GM21390 (cell line): ENCODE measurements at regions not wholly inside any gene's neighbourhood (a gene's known extent, or its start where the extent isn't known, plus 50 kb on each side); places are given as distances from the start of the nearest gene placed in this dataset.
"Not testable (repeated sequence)": the region's sequence is repeated elsewhere in the genome, so short reads cannot be mapped to it uniquely, and the experiment has no call there.

Source experiments
- ATAC-seq: cut with Tn5 transposase; IDR thresholded peaks from one replicate; pipeline ENCODE4 v1.9.1; 2021; ENCODE audit not compliant: unreplicated experiment

DNA sequence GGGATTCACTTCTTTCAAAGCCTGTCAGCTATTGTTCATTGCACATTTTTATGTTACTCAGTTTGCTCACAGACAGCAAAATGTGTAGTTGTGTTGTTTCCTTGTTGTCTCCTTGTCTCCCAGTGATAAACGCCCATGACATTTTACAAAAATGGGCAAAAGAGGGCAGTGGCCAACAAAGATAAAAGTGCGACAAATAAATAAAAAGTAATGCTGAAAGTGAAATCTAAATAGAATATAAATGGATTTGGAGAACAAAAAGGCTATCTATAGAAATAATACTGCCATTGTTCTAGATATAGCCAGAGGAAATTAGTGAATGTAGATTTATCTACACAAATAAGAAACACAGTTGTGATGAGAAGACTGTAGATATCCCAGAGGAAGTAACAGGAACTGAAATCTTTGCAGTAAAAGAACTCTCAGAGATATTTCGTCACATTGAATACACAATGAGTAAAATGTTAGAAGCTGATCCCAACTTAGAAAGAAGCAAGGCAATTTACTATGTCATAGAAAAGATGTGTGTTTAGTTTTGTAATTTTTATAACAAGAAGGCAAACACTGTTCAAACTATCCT lies 1186.2 kb upstream of the FAM98A start:
- no peak for ATAC-seq

- ATAC-seq, result no peak
Observed at GRCh38 chr2:34784701-34785100, 1185.6 kb upstream of the FAM98A start.

DNA sequence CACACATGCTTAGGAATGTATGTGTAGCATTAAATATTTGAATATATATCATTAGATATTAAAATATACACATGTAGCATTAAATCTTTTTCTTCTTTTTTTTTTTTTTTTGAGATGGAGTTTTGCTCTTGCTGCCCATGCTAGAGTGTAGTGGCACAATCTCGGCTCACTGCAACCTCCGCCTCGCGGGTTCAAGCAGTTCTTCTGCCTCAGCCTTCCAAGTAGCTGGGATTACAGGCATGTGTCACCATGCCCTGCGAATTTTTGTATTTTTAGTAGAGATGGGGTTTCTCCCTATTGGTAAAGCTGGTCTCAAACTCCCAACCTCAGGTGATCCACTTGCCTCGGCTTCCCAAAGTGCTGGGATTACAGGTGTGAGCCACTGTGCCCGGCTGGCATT lies 1151.6 kb upstream of the FAM98A start:
- ATAC-seq, result not testable (repeated sequence)

GRCh38 chr2:34747643-34748042 lies 1148.5 kb upstream of the FAM98A start:
- no peak for ATAC-seq

DNA sequence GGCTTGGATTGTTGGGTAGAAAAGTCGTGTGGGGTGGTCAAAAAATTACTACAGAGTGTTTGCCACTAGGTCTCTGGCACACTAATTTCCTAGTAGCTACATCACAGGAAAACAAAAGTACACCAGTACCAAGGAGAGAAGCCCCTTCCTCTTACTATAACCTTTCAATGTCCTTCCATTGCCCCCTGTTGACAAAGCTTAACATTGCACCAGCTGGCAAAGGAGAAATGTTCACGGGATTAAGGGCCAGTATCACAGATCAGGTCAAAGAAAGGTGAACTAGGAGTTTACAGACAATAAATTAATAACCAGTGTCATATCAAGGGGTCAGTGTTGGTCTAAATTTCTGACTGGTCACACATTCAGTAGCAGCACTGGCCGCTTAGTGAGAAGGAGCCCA lies 1139.6 kb upstream of the FAM98A start:
- no peak for ATAC-seq

DNA sequence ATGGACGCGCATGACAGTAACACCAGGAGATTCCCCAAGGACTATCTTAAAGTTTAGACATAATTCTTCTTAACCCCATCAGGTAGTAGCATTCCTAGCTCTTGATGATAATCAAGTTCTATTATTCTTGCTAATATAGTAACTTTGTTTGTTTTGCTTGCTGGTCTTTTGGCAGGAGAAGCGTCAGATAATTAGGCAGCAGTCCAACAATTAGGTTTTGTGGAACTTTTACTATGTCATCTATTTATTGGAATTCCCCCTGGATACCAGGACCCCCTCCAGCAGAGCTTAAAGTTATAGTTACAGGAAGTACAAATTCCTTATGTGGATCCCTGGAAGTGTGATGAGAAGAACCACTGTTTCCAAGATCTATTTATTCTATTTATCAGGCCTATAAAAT lies 1138.0 kb upstream of the FAM98A start:
- no peak for ATAC-seq

DNA sequence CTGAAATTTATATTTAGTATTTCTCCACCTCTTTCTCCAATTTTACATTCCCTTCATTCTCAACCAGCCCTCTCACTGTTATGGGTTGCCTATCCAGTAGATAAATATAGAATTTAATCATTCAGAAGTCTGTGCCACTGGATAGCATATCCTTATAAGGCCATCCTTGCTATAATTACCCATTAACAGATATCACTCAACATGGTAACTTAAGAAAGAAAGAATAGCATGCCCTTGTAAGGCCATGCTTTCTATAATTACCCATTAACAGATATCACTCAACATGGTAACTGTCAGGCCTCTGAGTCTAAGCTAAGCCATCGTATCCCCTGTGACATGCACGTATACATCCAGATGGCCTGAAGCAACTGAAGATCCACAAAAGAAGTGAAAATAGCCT lies 1137.4 kb upstream of the FAM98A start:
- ATAC-seq, result no peak

- ATAC-seq, result no peak
Observed at GRCh38 chr2:34734662-34735061, 1135.6 kb upstream of the FAM98A start.

GRCh38 chr2:34734042-34734441 lies 1134.9 kb upstream of the FAM98A start:
- ATAC-seq, result no peak

DNA sequence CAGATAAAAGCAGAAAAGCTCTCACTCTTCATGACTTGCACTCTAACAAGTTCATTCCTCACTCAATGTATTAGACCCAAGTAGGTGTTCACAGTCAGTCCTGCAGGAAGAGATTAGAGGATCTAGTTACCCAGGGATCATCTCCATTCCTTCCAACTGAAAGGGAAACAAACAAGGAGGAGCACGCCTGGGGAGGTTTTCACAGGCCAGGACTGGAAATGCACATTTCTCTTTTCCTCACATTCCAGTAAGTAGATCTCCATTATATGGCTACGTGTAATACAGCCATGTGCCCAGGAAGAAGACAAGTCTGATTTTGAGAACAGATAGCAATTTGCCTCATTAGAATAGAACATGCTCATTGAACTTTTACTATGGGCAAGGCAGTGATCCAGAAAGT lies 1132.2 kb upstream of the FAM98A start:
- ATAC-seq, result no peak

DNA sequence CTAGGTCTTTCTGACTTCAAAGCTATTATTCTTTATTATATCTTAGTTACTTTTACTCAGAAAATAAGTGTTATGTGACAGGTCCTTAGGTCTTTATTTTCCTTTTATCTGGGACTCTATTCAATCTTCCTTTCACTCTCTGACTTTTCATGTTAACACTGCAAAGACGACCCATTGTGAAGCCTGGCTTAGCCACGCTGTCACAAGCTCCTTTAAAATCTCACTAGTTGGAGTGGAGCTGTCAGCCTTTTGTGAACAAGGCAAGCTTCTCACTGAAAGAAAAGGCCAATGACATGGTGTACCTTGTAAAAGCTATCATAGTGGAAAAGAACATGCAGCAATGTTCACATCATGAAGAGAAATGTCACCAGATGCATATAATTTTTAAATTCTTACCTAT lies 1130.7 kb upstream of the FAM98A start:
- ATAC-seq, result no peak

GRCh38 chr2:34724107-34724506 lies 1125.0 kb upstream of the FAM98A start:
- ATAC-seq, result no peak

- ATAC-seq, result no peak
Observed at GRCh38 chr2:34723683-34724082, 1124.6 kb upstream of the FAM98A start.

GRCh38 chr2:34719206-34719605 lies 1120.1 kb upstream of the FAM98A start:
- ATAC-seq, result no peak

- no peak for ATAC-seq
Observed at GRCh38 chr2:34705551-34706247, 1106.6 kb upstream of the FAM98A start.

GRCh38 chr2:34703292-34703691 lies 1104.2 kb upstream of the FAM98A start:
- ATAC-seq, result no peak

DNA sequence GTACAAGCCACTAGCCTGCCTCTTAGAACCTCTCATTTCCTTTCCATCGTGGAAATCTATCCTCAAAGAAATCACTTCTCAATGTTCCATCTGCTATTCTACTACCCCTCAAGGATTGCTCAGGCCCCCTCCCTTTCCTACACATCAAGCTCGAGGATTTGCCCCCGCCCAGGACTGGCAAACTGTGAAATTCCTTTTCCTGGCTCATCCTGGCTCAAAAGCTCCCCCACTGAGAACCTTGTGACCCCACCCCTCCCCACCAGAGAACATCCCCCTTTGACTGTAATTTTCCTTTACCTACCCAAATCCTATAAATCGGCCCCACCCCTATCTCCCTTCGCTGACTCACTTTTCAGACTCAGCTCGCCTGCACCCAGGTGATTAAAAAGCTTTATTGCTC lies 1103.3 kb upstream of the FAM98A start:
- ATAC-seq, result not testable (repeated sequence)

DNA sequence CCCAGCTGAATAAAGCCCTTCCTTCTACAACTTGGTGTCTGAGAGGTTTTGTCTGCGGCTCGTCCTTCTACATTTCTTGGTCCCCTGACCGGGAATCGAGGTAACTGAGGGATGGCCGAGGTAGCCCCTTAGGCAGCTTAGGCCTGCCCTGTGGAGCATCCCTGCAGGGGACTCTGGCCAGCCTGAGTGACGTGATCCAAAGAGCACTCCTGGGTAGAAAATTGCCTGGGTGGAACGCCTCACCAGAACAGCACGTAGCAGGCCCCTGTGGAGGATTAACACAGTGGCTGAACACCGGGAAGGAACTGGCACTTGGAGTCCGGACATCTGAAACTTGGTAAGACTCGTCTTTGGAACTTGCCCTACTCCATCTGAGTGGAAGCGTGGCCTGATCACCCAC lies 1078.5 kb upstream of the FAM98A start:
- not testable (repeated sequence) for ATAC-seq

- not testable (repeated sequence) for ATAC-seq
Observed at GRCh38 chr2:34677119-34677531, 1078.0 kb upstream of the FAM98A start.

DNA sequence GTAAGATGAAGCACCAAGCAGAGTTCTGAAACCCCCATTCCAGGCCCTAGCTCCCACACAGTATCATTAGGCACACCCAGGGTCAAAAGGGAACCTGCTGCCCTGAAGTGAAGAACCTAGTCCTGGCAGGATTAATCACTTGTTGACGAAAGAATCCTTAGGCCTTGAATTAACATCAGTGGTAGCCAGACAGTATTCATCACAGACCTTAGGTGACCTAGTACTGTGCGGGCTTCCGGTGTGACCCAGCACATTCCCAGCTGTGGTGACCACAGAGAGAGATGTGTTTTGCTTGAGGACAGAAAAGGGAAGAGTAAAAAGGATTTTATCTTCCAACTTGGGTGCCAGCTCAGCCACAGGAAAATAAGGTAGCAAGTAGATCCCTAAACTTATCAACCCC lies 1071.4 kb upstream of the FAM98A start:
- no peak for ATAC-seq

DNA sequence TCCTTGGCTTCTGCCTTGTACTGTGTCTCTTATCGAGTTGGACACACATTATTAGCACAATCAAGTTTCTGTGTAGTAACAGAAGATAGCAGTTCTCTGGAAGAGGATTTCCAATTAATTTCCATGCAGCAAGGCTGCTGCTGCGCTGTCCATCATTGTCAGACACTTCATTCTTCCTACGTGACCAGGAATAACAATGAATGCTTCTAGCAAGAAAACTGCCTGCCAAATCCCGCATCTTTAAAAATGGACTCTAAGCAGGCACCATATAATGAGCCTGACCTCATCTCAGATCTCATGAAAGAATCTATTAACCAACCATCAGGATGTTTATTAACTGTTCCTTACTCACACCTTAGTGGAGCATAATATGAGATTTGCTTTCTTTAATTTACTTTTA lies 1067.7 kb upstream of the FAM98A start:
- ATAC-seq, result no peak

DNA sequence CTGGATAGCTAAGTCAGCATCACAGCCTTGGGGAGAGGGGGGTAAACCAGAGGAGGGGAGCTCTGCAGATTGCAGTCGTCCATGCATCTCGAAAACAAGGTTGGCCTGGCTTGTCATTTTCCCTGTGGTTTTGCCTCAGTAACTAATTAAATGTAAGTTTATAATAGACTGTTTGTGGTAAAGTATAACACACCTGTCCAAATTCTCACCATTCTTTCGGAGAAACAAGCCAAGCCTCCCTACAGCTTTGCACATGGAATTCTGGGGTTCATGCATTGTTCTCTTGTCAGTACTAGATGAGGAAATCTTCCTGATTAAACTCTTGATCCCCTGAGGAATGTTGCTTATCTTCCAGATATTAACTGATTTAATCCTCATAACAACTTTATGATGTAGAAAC lies 1065.2 kb upstream of the FAM98A start:
- ATAC-seq, result no peak

DNA sequence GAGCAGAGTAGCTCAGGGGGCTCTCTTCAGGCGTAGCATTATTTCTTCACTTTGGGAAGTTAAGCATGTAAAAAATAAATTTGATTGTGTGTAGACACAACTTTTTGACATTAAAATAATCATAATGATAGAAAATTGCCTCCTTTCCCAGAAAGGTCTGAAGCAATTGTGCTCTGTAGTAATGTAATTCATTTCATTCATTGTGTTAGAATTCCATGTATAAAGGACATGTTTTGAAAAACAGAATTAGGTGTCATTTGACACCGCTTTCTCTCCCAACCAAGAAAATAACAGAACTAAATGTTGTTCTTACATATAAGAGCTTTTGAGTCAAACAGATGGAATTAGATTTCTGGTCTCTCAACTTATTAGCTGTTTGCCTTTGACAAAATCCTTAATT lies 1064.2 kb upstream of the FAM98A start:
- no peak for ATAC-seq
